ENCODE measurements at regions not wholly inside any gene's neighbourhood (a gene's known extent, or its start where the extent isn't known, plus 50 kb on each side); places are given as distances from the start of the nearest gene placed in this dataset.
"Not testable (repeated sequence)": the region's sequence is repeated elsewhere in the genome, so short reads cannot be mapped to it uniquely, and the experiment has no call there.

GRCh38 chr12:112712751-112713150, 78.8 kb upstream of the RPH3A start:
- not testable (repeated sequence) for H3K4me3 ChIP-seq (ENCODE audit: low read length); H3K36me3 ChIP-seq (ENCODE audit: insufficient read depth, low read length); H3K9me2 ChIP-seq (ENCODE audit: insufficient read depth, low read length); H3K79me2 ChIP-seq (replicated peaks; ENCODE audit: insufficient read depth, low read length); H4K20me1 ChIP-seq (ENCODE audit: insufficient read depth); H3K9ac ChIP-seq (ENCODE audit: low read length); H3K4me2 ChIP-seq (ENCODE audit: low read length); H2AFZ ChIP-seq (ENCODE audit: low read depth, low read length); H3F3A ChIP-seq (ENCODE audit: insufficient read depth, low read length, poor library complexity, severe bottlenecking); H3K27ac ChIP-seq (ENCODE audit: low read length); H3K27me3 ChIP-seq (ENCODE audit: insufficient read depth, low read depth, low read length); H3K9me3 ChIP-seq (ENCODE audit: low read length)

DNA sequence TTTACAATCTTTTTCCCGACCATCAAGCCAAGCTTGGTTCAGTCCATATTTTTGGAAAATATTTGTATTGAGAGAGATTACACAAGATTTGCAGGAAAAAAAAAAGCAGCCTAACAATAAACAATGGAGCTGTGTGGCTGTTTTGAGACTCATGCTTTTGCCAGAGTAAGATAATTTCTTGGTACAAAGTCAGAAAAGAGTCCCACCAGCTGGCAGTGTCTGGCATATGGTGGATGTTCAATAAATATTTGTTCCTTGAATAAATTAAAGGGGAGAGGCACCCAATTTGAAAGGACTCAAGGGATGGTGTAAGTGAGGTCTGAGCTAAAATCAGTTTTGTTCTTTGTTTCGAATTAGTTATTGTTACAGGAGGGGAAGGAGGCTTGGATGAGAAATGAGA, 78.1 kb upstream of the RPH3A start:
- H3F3A ChIP-seq (ENCODE audit: insufficient read depth, low read length, poor library complexity, severe bottlenecking): no peaks in the 10 kb centered on the region
- no peak overlapping the region for H3K9ac ChIP-seq (ENCODE audit: low read length)
- no peaks in the 10 kb centered on the region for H4K20me1 ChIP-seq (ENCODE audit: insufficient read depth)
- no peaks in the 10 kb centered on the region for H3K79me2 ChIP-seq (replicated peaks; ENCODE audit: insufficient read depth, low read length)
- H2AFZ ChIP-seq (ENCODE audit: low read depth, low read length): no peak overlapping the region
- H3K9me3 ChIP-seq (ENCODE audit: low read length): no peaks in the 10 kb centered on the region
- no peak overlapping the region for H3K4me2 ChIP-seq (ENCODE audit: low read length)
- TF ChIP-seq, protein P1, sequence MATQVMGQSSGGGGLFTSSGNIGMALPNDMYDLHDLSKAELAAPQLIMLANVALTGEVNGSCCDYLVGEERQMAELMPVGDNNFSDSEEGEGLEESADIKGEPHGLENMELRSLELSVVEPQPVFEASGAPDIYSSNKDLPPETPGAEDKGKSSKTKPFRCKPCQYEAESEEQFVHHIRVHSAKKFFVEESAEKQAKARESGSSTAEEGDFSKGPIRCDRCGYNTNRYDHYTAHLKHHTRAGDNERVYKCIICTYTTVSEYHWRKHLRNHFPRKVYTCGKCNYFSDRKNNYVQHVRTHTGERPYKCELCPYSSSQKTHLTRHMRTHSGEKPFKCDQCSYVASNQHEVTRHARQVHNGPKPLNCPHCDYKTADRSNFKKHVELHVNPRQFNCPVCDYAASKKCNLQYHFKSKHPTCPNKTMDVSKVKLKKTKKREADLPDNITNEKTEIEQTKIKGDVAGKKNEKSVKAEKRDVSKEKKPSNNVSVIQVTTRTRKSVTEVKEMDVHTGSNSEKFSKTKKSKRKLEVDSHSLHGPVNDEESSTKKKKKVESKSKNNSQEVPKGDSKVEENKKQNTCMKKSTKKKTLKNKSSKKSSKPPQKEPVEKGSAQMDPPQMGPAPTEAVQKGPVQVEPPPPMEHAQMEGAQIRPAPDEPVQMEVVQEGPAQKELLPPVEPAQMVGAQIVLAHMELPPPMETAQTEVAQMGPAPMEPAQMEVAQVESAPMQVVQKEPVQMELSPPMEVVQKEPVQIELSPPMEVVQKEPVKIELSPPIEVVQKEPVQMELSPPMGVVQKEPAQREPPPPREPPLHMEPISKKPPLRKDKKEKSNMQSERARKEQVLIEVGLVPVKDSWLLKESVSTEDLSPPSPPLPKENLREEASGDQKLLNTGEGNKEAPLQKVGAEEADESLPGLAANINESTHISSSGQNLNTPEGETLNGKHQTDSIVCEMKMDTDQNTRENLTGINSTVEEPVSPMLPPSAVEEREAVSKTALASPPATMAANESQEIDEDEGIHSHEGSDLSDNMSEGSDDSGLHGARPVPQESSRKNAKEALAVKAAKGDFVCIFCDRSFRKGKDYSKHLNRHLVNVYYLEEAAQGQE (IDR thresholded peaks at IDR 0.05; ENCODE audit: borderline replicate concordance): no peak
- no peak for TF ChIP-seq SMC3 (conservative IDR thresholded peaks at IDR 0.05; ENCODE audit: poor library complexity)
- no peak for TF ChIP-seq EP300 (conservative IDR thresholded peaks at IDR 0.05; ENCODE audit: poor library complexity, severe bottlenecking)
- no peak for TF ChIP-seq RAD21 (conservative IDR thresholded peaks at IDR 0.05)
- no peak for TF ChIP-seq MXI1 (conservative IDR thresholded peaks at IDR 0.05; ENCODE audit: poor library complexity, severe bottlenecking)
- no peak for TF ChIP-seq CTCF (IDR thresholded peaks at IDR 0.05; ENCODE audit: poor library complexity, severe bottlenecking)
- no peak for TF ChIP-seq EZH2 (IDR thresholded peaks at IDR 0.05; ENCODE audit: borderline replicate concordance, insufficient read depth, low read length, poor library complexity, severe bottlenecking)
- no peak for TF ChIP-seq TAF1 (IDR thresholded peaks at IDR 0.05; ENCODE audit: low read depth)
- TF ChIP-seq POLR2AphosphoS5 (IDR thresholded peaks at IDR 0.05): no peak
- no peaks in the 10 kb centered on the region for H3K9me2 ChIP-seq (ENCODE audit: insufficient read depth, low read length)
- no peaks in the 10 kb centered on the region for H3K36me3 ChIP-seq (ENCODE audit: insufficient read depth, low read length)
- no peak overlapping the region for H3K27ac ChIP-seq (ENCODE audit: low read length)
- no peak overlapping the region for H3K4me3 ChIP-seq (ENCODE audit: low read length)
- H3K27me3 ChIP-seq (ENCODE audit: insufficient read depth, low read depth, low read length): no peaks in the 10 kb centered on the region

DNA sequence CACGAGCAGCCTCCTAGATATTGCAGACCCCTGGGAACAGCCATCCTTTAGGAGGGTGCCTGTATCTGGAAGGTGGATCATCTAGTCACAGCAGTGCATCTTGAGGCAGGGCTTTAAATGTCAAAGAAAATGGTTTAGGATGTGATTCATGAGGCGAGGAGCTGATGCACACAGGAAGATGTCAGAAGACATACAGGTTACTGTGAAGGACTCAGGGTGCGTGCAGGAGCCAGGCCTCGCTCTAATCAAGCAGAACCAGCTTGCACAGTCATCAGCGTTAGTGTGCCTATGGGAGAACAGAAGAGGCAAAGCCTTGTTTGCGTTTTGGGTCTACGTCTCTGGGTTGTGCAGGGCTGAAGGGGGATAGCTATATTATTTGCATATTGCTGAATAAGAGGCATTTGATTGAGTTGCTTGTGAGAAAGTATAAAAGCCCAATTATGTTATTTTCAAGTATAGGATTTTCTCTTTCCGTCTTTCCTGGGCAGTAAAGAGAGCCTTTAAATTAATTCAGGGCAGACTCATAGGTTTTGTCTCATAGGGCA, 77.3 kb upstream of the RPH3A start:
- H3F3A ChIP-seq (ENCODE audit: insufficient read depth, low read length, poor library complexity, severe bottlenecking): no peaks in the 10 kb centered on the region
- H4K20me1 ChIP-seq (ENCODE audit: insufficient read depth): no peaks in the 10 kb centered on the region
- no peaks in the 10 kb centered on the region for H3K36me3 ChIP-seq (ENCODE audit: insufficient read depth, low read length)
- no peak overlapping the region for H3K4me2 ChIP-seq (ENCODE audit: low read length)
- H3K4me3 ChIP-seq (ENCODE audit: low read length): no peak overlapping the region
- TF ChIP-seq MXI1 (conservative IDR thresholded peaks at IDR 0.05; ENCODE audit: poor library complexity, severe bottlenecking): no peak
- no peak for TF ChIP-seq POLR2AphosphoS5 (IDR thresholded peaks at IDR 0.05)
- no peak for TF ChIP-seq RAD21 (conservative IDR thresholded peaks at IDR 0.05)
- no peak for TF ChIP-seq EP300 (conservative IDR thresholded peaks at IDR 0.05; ENCODE audit: poor library complexity, severe bottlenecking)
- TF ChIP-seq, protein P1 (IDR thresholded peaks at IDR 0.05; ENCODE audit: borderline replicate concordance): no peak
- no peak for TF ChIP-seq SMC3 (conservative IDR thresholded peaks at IDR 0.05; ENCODE audit: poor library complexity)
- no peak for TF ChIP-seq EZH2 (IDR thresholded peaks at IDR 0.05; ENCODE audit: borderline replicate concordance, insufficient read depth, low read length, poor library complexity, severe bottlenecking)
- TF ChIP-seq CTCF (IDR thresholded peaks at IDR 0.05; ENCODE audit: poor library complexity, severe bottlenecking): no peak
- no peak for TF ChIP-seq TAF1 (IDR thresholded peaks at IDR 0.05; ENCODE audit: low read depth)
- H3K9ac ChIP-seq (ENCODE audit: low read length): no peak overlapping the region
- no peaks in the 10 kb centered on the region for H3K9me3 ChIP-seq (ENCODE audit: low read length)
- H3K79me2 ChIP-seq (replicated peaks; ENCODE audit: insufficient read depth, low read length): no peaks in the 10 kb centered on the region
- no peaks in the 10 kb centered on the region for H3K27me3 ChIP-seq (ENCODE audit: insufficient read depth, low read depth, low read length)
- no peak overlapping the region for H3K27ac ChIP-seq (ENCODE audit: low read length)
- H3K9me2 ChIP-seq (ENCODE audit: insufficient read depth, low read length): no peaks in the 10 kb centered on the region
- H2AFZ ChIP-seq (ENCODE audit: low read depth, low read length): no peak overlapping the region
